Adrenal gland (tissue), 9 donors: ENCODE measurements at regions not wholly inside any gene's neighbourhood (a gene's known extent, or its start where the extent isn't known, plus 50 kb on each side); places are given as distances from the start of the nearest gene placed in this dataset.

Experiments used
- DNase-seq, 7 donors: peaks; one replicate each; pipeline ENCODE4 v3.0.0-alpha.2; 2019 to 2020
- H3K27ac ChIP-seq, 5 donors: fragments of 200-600 bp; sonication (generic) in 4 of 5; 1 replicate in 3 of 5; 2 replicates in 2 of 5; pipeline versions ENCODE4 v1.5.1 to v1.8.0; 2016 to 2020; ENCODE audit warnings: mild to moderate bottlenecking in 1 of 5
- H3K27me3 ChIP-seq: fragments of 200-600 bp; 2 replicates; pipeline ENCODE4 v1.8.0; 2021
- H3K36me3 ChIP-seq, 2 donors: fragments of 200-600 bp; replicated peaks in 1 of 2; 1 replicate in 1 of 2; 2 replicates in 1 of 2; pipeline versions ENCODE4 v1.5.1 to v1.8.0; 2018 to 2022
- H3K4me1 ChIP-seq, 2 donors: fragments of 200-600 bp; replicated peaks in 1 of 2; 1 replicate in 1 of 2; 2 replicates in 1 of 2; pipeline versions ENCODE4 v1.5.1 to v1.8.0; 2018 to 2021
- H3K4me3 ChIP-seq, 4 donors: fragments of 200-600 bp; sonication (generic) in 3 of 4; one replicate each; pipeline ENCODE4 v1.5.1; 2016 to 2018
- H3K9me3 ChIP-seq, 3 donors: fragments of 200-600 bp; sonication (generic) in 1 of 3; replicated peaks in 1 of 3; 1 replicate in 2 of 3; 2 replicates in 1 of 3; pipeline versions ENCODE4 v1.5.1 to v1.8.0; 2016 to 2021
- POLR2A ChIP-seq, 2 donors: fragments of 450-650 bp; IDR thresholded peaks; one replicate each; pipeline ENCODE4 v1.6.1; 2017; ENCODE audit warnings: antibody characterized with exemption in 2 of 2, mild to moderate bottlenecking in 2 of 2, moderate library complexity in 1 of 2
- WGBS, 4 donors: extraction: QIAGEN DNeasy Blood & Tissue Kit in 2 of 4; methylation state at CpG; one replicate each; pipeline versions ENCODE4 v1.1.5 to v1.1.7; 2013 to 2017; 5-methylcytosine and 5-hydroxymethylcytosine counted together
- intact Hi-C, 2 donors: fragments of 100-400 bp; cut with DNase I; formaldehyde crosslinking; loops; one replicate each; pipeline versions ENCODE4 v1.14.1 to v1.15.0; 2022 to 2023
- TF ChIP-seq, protein P1 (sequence below), 6 experiments: fragments of 450-650 bp in 4 of 6; fragments of 200-600 bp in 2 of 6; sonication (generic) in 1 of 6; IDR thresholded peaks; 1 replicate in 5 of 6; 2 replicates in 1 of 6; pipeline versions ENCODE4 v1.5.1 to v1.8.0; 2016 to 2021; ENCODE audit warnings: antibody characterized with exemption in 6 of 6, mild to moderate bottlenecking in 2 of 6, moderate library complexity in 1 of 6
- donor health status: healthy with polysubstance abuse.
- donor health status: Bipolar disorder and iron deficiency.
- donor health status: DM: yes; HTN: yes; CAD: no.
- donor health status: DM: no; HTN: no; CAD: no.
- donor health status: DM: no; HTN: no; CAD: no.

DNA sequence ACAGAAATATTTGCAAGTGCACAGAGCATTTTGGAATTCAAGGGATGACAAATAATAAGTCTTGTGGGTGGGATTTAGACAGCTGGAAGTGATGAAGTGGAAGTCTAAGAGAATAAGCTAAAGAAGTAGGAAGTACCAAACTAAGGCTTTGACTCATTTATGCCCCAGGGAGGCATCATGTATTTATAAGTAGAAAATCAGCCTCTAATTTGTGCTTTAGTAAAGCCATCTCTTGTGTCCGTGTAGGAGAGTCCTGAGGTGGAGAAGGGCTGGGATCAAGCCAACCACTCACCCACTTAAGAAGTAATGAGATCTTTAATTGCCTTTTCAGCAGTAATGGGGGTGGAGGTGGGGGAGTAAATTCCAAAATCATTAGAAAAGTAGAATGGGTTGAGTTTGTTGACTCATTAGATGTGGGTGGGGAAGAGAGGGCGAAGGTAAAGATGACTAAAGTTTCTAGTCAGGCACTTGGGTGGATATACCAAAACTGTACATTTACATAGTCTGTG is 356.7 kb downstream of the STIM2 start:
- Histone ChIP-seq H3K4me1 (no peaks in the 10 kb centered on the region), H3K27me3 (no peaks in the 10 kb centered on the region), H3K27ac (no peak overlapping the region), H3K9me3 (peaks cover 0 to 4% (median 0%) of the 10 kb centered on the region in 3 donors), H3K36me3 (no peaks in the 10 kb centered on the region), H3K4me3 (no peak overlapping the region)
- DNase-seq, result no peak
- WGBS, 4 donors, result 57 to 80% (median 67%) methylated on average over 2 of the region's 2 CpGs
- no peak for TF ChIP-seq POLR2A (IDR thresholded peaks at IDR 0.05)
- TF ChIP-seq, protein P1, sequence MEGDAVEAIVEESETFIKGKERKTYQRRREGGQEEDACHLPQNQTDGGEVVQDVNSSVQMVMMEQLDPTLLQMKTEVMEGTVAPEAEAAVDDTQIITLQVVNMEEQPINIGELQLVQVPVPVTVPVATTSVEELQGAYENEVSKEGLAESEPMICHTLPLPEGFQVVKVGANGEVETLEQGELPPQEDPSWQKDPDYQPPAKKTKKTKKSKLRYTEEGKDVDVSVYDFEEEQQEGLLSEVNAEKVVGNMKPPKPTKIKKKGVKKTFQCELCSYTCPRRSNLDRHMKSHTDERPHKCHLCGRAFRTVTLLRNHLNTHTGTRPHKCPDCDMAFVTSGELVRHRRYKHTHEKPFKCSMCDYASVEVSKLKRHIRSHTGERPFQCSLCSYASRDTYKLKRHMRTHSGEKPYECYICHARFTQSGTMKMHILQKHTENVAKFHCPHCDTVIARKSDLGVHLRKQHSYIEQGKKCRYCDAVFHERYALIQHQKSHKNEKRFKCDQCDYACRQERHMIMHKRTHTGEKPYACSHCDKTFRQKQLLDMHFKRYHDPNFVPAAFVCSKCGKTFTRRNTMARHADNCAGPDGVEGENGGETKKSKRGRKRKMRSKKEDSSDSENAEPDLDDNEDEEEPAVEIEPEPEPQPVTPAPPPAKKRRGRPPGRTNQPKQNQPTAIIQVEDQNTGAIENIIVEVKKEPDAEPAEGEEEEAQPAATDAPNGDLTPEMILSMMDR (IDR thresholded peaks at IDR 0.05), result no peak
- intact Hi-C loops, result no loop called here

DNA sequence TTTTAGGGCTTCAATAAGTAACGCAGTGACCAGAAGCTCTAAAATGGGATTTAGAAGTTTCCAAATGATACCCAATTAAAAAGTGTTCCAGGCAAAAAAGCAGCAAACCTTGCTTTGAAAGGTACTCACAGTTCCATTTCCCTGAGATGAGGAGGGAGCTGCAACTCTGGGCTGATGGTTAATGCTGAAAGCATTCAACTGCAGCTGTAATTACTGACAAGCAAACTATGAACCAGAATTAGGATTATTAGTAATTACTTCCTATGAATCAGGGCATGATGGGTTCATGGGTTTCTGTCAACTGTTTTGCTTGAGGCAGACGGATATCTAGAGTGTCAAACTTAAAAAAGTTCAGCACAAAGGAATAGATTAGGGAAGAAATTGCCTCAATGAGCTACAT is 357.4 kb downstream of the STIM2 start:
- H3K4me1 ChIP-seq, result no peaks in the 10 kb centered on the region
- intact Hi-C loops, result no loop called here

DNA sequence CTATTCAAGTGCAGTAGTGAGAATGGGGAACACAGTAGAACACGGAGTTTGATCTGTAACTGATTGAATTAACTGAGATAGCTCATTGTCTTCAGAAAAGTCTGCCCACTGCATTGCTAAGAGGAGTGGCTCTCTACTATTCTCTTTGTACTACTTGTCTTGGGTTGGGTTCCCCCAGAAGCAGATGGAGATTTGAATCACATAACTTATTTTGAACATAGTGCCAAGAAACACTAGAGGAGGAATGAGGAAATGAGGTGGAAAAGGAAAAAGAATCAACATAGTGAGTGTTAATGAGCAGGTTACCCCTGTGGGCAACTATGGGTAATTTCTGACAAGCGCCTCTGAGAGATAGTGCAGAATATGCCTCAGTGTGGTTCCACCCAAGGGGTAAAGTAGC is 362.7 kb downstream of the STIM2 start:
- Histone ChIP-seq H3K4me1 (no peaks in the 10 kb centered on the region), H3K4me3 (no peak overlapping the region), H3K9me3 (peaks cover 0 to 4% (median 0%) of the 10 kb centered on the region in 3 donors), H3K36me3 (no peaks in the 10 kb centered on the region), H3K27ac (no peak overlapping the region), H3K27me3 (no peaks in the 10 kb centered on the region)
- no peak for DNase-seq
- intact Hi-C loops, result no loop called here
- 72 to 86% (median 78%) methylated on average over 2 of the region's 2 CpGs for WGBS, 4 donors
- no peak for TF ChIP-seq POLR2A (IDR thresholded peaks at IDR 0.05)

More for the DNA sequence above, 357.4 kb downstream of the STIM2 start:
- 60 to 67% (median 64%) methylated on average over 2 of the region's 2 CpGs for WGBS, 4 donors
- Histone ChIP-seq H3K27ac (no peak overlapping the region), H3K36me3 (no peaks in the 10 kb centered on the region), H3K27me3 (no peaks in the 10 kb centered on the region), H3K4me3 (no peak overlapping the region), H3K9me3 (peaks cover 0 to 4% (median 0%) of the 10 kb centered on the region in 3 donors)
- TF ChIP-seq POLR2A (IDR thresholded peaks at IDR 0.05), result no peak
- TF ChIP-seq, protein P1 (IDR thresholded peaks at IDR 0.05), result no peak
- DNase-seq, result no peak

DNA sequence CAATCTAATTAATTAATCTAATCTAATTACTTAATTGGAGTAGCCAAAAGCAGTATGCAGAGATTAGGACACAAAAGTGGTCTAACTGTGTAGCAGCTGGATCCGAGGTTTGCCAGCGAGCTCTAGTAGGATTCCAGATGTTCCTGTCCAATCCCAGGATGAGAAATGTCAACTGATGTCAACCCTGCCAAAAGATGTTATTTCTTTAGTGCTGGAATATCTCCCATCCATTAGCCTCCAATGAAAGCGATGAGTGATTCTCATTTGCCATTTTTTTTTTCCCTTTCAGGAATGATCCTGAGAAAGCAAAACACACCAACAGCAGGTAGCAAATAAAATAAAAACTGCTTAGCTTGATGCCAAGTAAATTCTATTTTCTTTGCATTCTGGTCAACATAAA is 372.9 kb downstream of the STIM2 start:
- Histone ChIP-seq H3K27me3 (no peaks in the 10 kb centered on the region), H3K9me3 (no peaks in the 10 kb centered on the region), H3K4me3 (no peak overlapping the region), H3K27ac (no peak overlapping the region), H3K4me1 (no peaks in the 10 kb centered on the region), H3K36me3 (no peaks in the 10 kb centered on the region)
- intact Hi-C loops, result no loop called here
- TF ChIP-seq, protein P1 (IDR thresholded peaks at IDR 0.05), result no peak
- no peak for TF ChIP-seq POLR2A (IDR thresholded peaks at IDR 0.05)
- DNase-seq, result no peak
- WGBS, 4 donors, result 72 to 81% (median 77%) methylated on average over 3 of the region's 3 CpGs

DNA sequence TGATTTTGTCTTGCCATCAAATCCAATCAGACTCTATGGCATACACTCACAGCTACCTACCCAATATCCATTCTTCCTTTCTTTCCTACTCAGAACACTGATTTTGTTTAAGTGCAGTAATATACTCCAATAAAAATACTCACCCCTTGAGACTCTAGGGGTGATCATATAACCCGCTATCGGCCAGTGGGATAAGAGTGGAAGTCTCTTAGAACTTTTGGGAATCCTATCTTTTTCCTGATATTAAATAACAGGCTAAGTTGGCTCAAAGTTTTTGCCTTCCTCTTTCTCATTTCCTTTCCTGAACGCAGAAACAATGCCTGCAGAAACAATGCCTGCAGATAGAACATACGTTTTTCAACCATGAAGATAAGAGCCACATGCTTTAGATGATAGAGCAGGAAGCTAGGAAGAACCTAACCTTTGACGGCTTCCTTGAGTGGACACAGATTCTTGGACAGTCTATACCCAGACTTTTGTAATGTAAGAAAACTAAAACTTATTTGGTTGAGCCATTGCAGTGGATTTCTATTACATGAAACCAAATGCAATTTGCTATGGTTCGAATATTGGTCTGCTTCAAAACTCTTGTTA is 373.8 kb downstream of the STIM2 start:
- TF ChIP-seq, protein P1 (IDR thresholded peaks at IDR 0.05), result no peak
- no peak for TF ChIP-seq POLR2A (IDR thresholded peaks at IDR 0.05)
- H3K27me3 ChIP-seq, result no peaks in the 10 kb centered on the region
- H3K4me3 ChIP-seq, result no peak overlapping the region
- 53 to 62% (median 60%) methylated on average over 6 of the region's 6 CpGs for WGBS, 4 donors
- no peaks in the 10 kb centered on the region for H3K4me1 ChIP-seq
- intact Hi-C loops, result no loop called here
- no peak overlapping the region for H3K27ac ChIP-seq
- no peaks in the 10 kb centered on the region for H3K36me3 ChIP-seq
- no peak for DNase-seq
- no peaks in the 10 kb centered on the region for H3K9me3 ChIP-seq
